Testis (tissue), 2 donors: ENCODE measurements at regions not wholly inside any gene's neighbourhood (a gene's known extent, or its start where the extent isn't known, plus 50 kb on each side); places are given as distances from the start of the nearest gene placed in this dataset.

ENCODE experiments used
- CTCF ChIP-seq, 3 experiments: fragments of 450-650 bp in 2 of 3; fragments of 200-600 bp in 1 of 3; sonication (generic) in 1 of 3; IDR thresholded peaks; one replicate each; pipeline ENCODE4 v1.5.1; 2016 to 2019; ENCODE audit warnings: antibody characterized with exemption in 3 of 3, mild to moderate bottlenecking in 2 of 3, moderate library complexity in 1 of 3
- POLR2A ChIP-seq: fragments of 450-650 bp; IDR thresholded peaks from one replicate; pipeline ENCODE4 v1.6.1; 2017; ENCODE audit warnings: antibody characterized with exemption, mild to moderate bottlenecking, moderate library complexity

GRCh38 chr7:94834359-94834758 is 73.0 kb upstream of the PPP1R9A start:
- TF ChIP-seq CTCF (IDR thresholded peaks at IDR 0.05): no peak
- no peak for TF ChIP-seq POLR2A
